GM12891 (cell line): ENCODE measurements at regions not wholly inside any gene's neighbourhood (a gene's known extent, or its start where the extent isn't known, plus 50 kb on each side); places are given as distances from the start of the nearest gene placed in this dataset.

Source experiments
- POLR2A ChIP-seq: IDR thresholded peaks from 2 replicates; pipeline ENCODE4 v1.6.1; 2011; ENCODE audit warnings: low read depth, low read length, control low read depth
- POLR2AphosphoS5 ChIP-seq: IDR thresholded peaks from 2 replicates; pipeline ENCODE4 v1.6.1; 2011; ENCODE audit warnings: low read depth, low read length, control low read depth
- POU2F2 ChIP-seq: IDR thresholded peaks from 2 replicates; pipeline ENCODE4 v1.6.1; 2011; ENCODE audit warnings: low read depth, mild to moderate bottlenecking, control low read depth, low read length, moderate library complexity
- SPI1 ChIP-seq: IDR thresholded peaks from 2 replicates; pipeline ENCODE4 v1.6.1; 2011; ENCODE audit warnings: low read depth, low read length, control low read depth
- TAF1 ChIP-seq: IDR thresholded peaks from 2 replicates; pipeline ENCODE4 v1.6.1; 2011; ENCODE audit warnings: low read depth, low read length, control low read depth

DNA sequence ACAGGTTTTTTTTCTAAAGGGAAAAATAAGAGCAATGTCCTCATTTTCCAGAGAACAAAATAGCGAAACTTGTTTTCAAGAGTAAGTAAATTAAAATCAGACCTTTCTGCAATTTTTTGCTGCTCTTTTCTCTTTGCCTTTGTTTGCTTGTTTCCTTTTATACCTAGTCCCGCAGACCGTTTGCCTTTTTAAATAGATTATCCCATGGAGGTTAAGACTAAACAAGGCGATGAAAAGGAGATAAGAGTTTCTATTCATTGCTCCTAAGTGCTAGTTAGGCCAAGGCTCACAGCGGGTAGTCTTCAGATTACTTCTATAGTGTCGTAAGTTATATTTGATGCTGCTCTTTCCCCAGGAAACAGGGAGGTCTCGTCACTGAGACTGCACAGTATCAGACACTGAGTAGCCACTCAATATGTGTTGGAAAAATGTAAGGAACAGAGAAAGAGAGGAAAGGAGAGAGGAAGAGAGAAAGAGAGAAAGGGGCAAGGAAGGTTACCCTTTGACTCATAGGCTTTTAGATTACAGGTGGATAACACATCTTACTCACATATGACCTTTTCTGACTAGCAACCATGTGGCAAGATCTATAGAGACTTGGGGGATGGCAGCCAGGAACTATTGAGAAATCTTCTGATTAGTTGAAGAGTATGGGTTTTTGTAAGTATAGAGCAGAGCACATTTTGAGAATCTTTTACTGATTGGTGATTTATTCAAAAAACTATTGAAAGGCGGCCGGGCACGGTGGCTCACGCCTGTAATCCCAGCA is 107.5 kb upstream of the PARP11 start:
- TF ChIP-seq POLR2AphosphoS5 (no peak), POLR2A (no peak), TAF1 (no peak), SPI1 (no peak), POU2F2 (no peak)
